ENCODE measurements at regions not wholly inside any gene's neighbourhood (a gene's known extent, or its start where the extent isn't known, plus 50 kb on each side); places are given as distances from the start of the nearest gene placed in this dataset.

- no peak for TF ChIP-seq CTCF (IDR thresholded peaks at IDR 0.05)
- ATAC-seq (ENCODE audit: low FRiP score), result no peak
- DNase-seq (ENCODE audit: low spot score), result no peak
Measured at GRCh38 chr2:172182624-172183023, 79.9 kb upstream of the DLX2 start.

GRCh38 chr2:172193331-172194089 is 90.8 kb upstream of the DLX2 start:
- no peak for TF ChIP-seq CTCF (IDR thresholded peaks at IDR 0.05)
- ATAC-seq (ENCODE audit: low FRiP score) (no peak), DNase-seq (ENCODE audit: low spot score) (no peak)

GRCh38 chr2:172195836-172196376 is 93.2 kb upstream of the DLX2 start:
- no peak for DNase-seq (ENCODE audit: low spot score)
- TF ChIP-seq CTCF (IDR thresholded peaks at IDR 0.05), result no peak
- ATAC-seq (ENCODE audit: low FRiP score), result no peak

GRCh38 chr2:172196768-172197431 is 94.2 kb upstream of the DLX2 start:
- no peak for TF ChIP-seq CTCF (IDR thresholded peaks at IDR 0.05)
- DNase-seq (ENCODE audit: low spot score), result no peak
- ATAC-seq (ENCODE audit: low FRiP score), result no peak

GRCh38 chr2:172198361-172198760 is 95.7 kb upstream of the DLX2 start:
- DNase-seq (ENCODE audit: low spot score), result no peak
- no peak for TF ChIP-seq CTCF (IDR thresholded peaks at IDR 0.05)
- ATAC-seq (ENCODE audit: low FRiP score), result no peak

GRCh38 chr2:172198908-172199307 is 96.2 kb upstream of the DLX2 start:
- ATAC-seq (ENCODE audit: low FRiP score), result no peak
- no peak for DNase-seq (ENCODE audit: low spot score)
- TF ChIP-seq CTCF (IDR thresholded peaks at IDR 0.05), result no peak

Measured in omental fat pad (tissue), 3 donors.